Tibial nerve (tissue), 4 donors: ENCODE measurements at regions not wholly inside any gene's neighbourhood (a gene's known extent, or its start where the extent isn't known, plus 50 kb on each side); places are given as distances from the start of the nearest gene placed in this dataset.
"Not testable (repeated sequence)": the region's sequence is repeated elsewhere in the genome, so short reads cannot be mapped to it uniquely, and the experiment has no call there.

Experiments used
- DNase-seq, 2 donors: peaks; one replicate each; pipeline ENCODE4 v3.0.0-alpha.2; 2019; ENCODE audit warnings: low spot score in 2 of 2
- H3K27ac ChIP-seq, 4 donors: fragments of 200-600 bp; sonication (generic) in 3 of 4; one replicate each; pipeline ENCODE4 v1.5.1; 2017 to 2019; ENCODE audit warnings: mild to moderate bottlenecking in 1 of 4
- H3K27me3 ChIP-seq, 2 donors: fragments of 200-600 bp; sonication (generic) in 1 of 2; one replicate each; pipeline versions ENCODE4 v1.5.1 to v1.6.0; 2017 to 2019
- H3K36me3 ChIP-seq, 3 donors: fragments of 200-600 bp; sonication (generic); one replicate each; pipeline ENCODE4 v1.5.1; 2018 to 2019
- H3K4me1 ChIP-seq, 4 donors: fragments of 200-600 bp; sonication (generic) in 3 of 4; one replicate each; pipeline ENCODE4 v1.5.1; 2017 to 2019
- H3K4me3 ChIP-seq, 4 donors: fragments of 200-600 bp; sonication (generic) in 3 of 4; one replicate each; pipeline ENCODE4 v1.5.1; 2017 to 2019; ENCODE audit warnings: mild to moderate bottlenecking in 1 of 4, moderate library complexity in 1 of 4
- H3K9me3 ChIP-seq, 4 donors: fragments of 200-600 bp; sonication (generic) in 3 of 4; one replicate each; pipeline ENCODE4 v1.5.1; 2017 to 2019
- CTCF ChIP-seq, 5 experiments: fragments of 200-600 bp in 3 of 5; fragments of 450-650 bp in 2 of 5; sonication (generic) in 3 of 5; IDR thresholded peaks; one replicate each; pipeline ENCODE4 v1.5.1; 2016 to 2019; ENCODE audit warnings: antibody characterized with exemption in 5 of 5, mild to moderate bottlenecking in 3 of 5, moderate library complexity in 2 of 5
- EP300 ChIP-seq, 2 donors: sonication (generic); formaldehyde crosslinking; IDR thresholded peaks; one replicate each; pipeline ENCODE4 v1.6.1; 2017; ENCODE audit warnings: antibody characterized with exemption in 2 of 2, mild to moderate bottlenecking in 1 of 2
- POLR2A ChIP-seq, 2 donors: fragments of 450-650 bp; IDR thresholded peaks; one replicate each; pipeline ENCODE4 v1.6.1; 2017; ENCODE audit warnings: antibody characterized with exemption in 2 of 2, mild to moderate bottlenecking in 2 of 2, moderate library complexity in 2 of 2
- WGBS, 2 donors: methylation state at CpG; one replicate each; pipeline ENCODE4 v1.1.5; 2018; 5-methylcytosine and 5-hydroxymethylcytosine counted together

GRCh38 chr6:130560231-130560630 is 194.4 kb downstream of the TMEM200A start:
- H3K27me3 ChIP-seq = no peaks in the 10 kb centered on the region
- WGBS, 2 donors = 51 to 53% methylated on average over 2 of the region's 2 CpGs
- H3K4me1 ChIP-seq = no peaks in the 10 kb centered on the region
- no peak for DNase-seq
- no peak overlapping the region for H3K27ac ChIP-seq
- no peaks in the 10 kb centered on the region for H3K36me3 ChIP-seq
- TF ChIP-seq POLR2A (IDR thresholded peaks at IDR 0.05) = no peak
- TF ChIP-seq CTCF (IDR thresholded peaks at IDR 0.05) = no peak
- no peak for TF ChIP-seq EP300 (IDR thresholded peaks at IDR 0.05)
- H3K4me3 ChIP-seq = no peak overlapping the region
- no peaks in the 10 kb centered on the region for H3K9me3 ChIP-seq

- H3K27me3 ChIP-seq, H3K4me1 ChIP-seq, DNase-seq, H3K36me3 ChIP-seq, H3K27ac ChIP-seq, H3K4me3 ChIP-seq, H3K9me3 ChIP-seq: not testable (repeated sequence)
- 62% methylated on average over 2 of the region's 2 CpGs for WGBS, 2 donors
Observed at GRCh38 chr6:130561159-130561558, 195.3 kb downstream of the TMEM200A start.

GRCh38 chr6:130565696-130566095 is 199.9 kb downstream of the TMEM200A start:
- Histone ChIP-seq H3K4me3 (no peak overlapping the region), H3K27me3 (no peaks in the 10 kb centered on the region), H3K27ac (no peak overlapping the region), H3K4me1 (no peaks in the 10 kb centered on the region), H3K36me3 (no peaks in the 10 kb centered on the region), H3K9me3 (no peaks in the 10 kb centered on the region)
- WGBS, 2 donors = 82% methylated on average over 2 of the region's 2 CpGs
- TF ChIP-seq POLR2A (IDR thresholded peaks at IDR 0.05) (no peak), CTCF (IDR thresholded peaks at IDR 0.05) (no peak), EP300 (IDR thresholded peaks at IDR 0.05) (no peak)
- no peak for DNase-seq

GRCh38 chr6:130574146-130574545 is 208.3 kb downstream of the TMEM200A start:
- 46 to 58% methylated on average over 2 of the region's 2 CpGs for WGBS, 2 donors
- no peak for TF ChIP-seq POLR2A (IDR thresholded peaks at IDR 0.05)
- no peak for TF ChIP-seq CTCF (IDR thresholded peaks at IDR 0.05)
- no peak for TF ChIP-seq EP300 (IDR thresholded peaks at IDR 0.05)
- H3K4me3 ChIP-seq = no peak overlapping the region
- no peaks in the 10 kb centered on the region for H3K27me3 ChIP-seq
- no peaks in the 10 kb centered on the region for H3K4me1 ChIP-seq
- no peaks in the 10 kb centered on the region for H3K36me3 ChIP-seq
- H3K27ac ChIP-seq = no peak overlapping the region
- H3K9me3 ChIP-seq = peaks cover 0 to 9% (median 0%) of the 10 kb centered on the region in 4 donors
- no peak for DNase-seq

GRCh38 chr6:130575557-130575956 is 209.7 kb downstream of the TMEM200A start:
- TF ChIP-seq POLR2A (IDR thresholded peaks at IDR 0.05) = no peak
- TF ChIP-seq EP300 (IDR thresholded peaks at IDR 0.05) = no peak
- TF ChIP-seq CTCF (IDR thresholded peaks at IDR 0.05) = no peak
- Histone ChIP-seq H3K9me3 (peaks cover 0 to 9% (median 0%) of the 10 kb centered on the region in 4 donors), H3K4me3 (no peak overlapping the region), H3K27ac (no peak overlapping the region), H3K4me1 (no peaks in the 10 kb centered on the region), H3K36me3 (no peaks in the 10 kb centered on the region), H3K27me3 (no peaks in the 10 kb centered on the region)
- WGBS, 2 donors = 80 to 83% methylated on average over 3 of the region's 3 CpGs
- no peak for DNase-seq

GRCh38 chr6:130575971-130576370 is 210.2 kb downstream of the TMEM200A start:
- 72 to 77% methylated on average over 2 of the region's 2 CpGs for WGBS, 2 donors
- H3K4me3 ChIP-seq = no peak overlapping the region
- TF ChIP-seq CTCF (IDR thresholded peaks at IDR 0.05) = no peak
- no peak for TF ChIP-seq POLR2A (IDR thresholded peaks at IDR 0.05)
- TF ChIP-seq EP300 (IDR thresholded peaks at IDR 0.05) = no peak
- H3K4me1 ChIP-seq = no peaks in the 10 kb centered on the region
- H3K9me3 ChIP-seq = peaks cover 0 to 6% (median 0%) of the 10 kb centered on the region in 4 donors
- no peaks in the 10 kb centered on the region for H3K36me3 ChIP-seq
- no peak for DNase-seq
- H3K27me3 ChIP-seq = no peaks in the 10 kb centered on the region
- H3K27ac ChIP-seq = no peak overlapping the region
